NCI-H2029 treated with DMSO at 0.1 percent for 48 hours (cell line): ENCODE measurements at regions not wholly inside any gene's neighbourhood (a gene's known extent, or its start where the extent isn't known, plus 50 kb on each side); places are given as distances from the start of the nearest gene placed in this dataset.
"Not testable (repeated sequence)": the region's sequence is repeated elsewhere in the genome, so short reads cannot be mapped to it uniquely, and the experiment has no call there.

ENCODE experiments used
- DNase-seq: peaks from one replicate; lab custom pipeline; 2025; lab: John Stamatoyannopoulos, UW

DNA sequence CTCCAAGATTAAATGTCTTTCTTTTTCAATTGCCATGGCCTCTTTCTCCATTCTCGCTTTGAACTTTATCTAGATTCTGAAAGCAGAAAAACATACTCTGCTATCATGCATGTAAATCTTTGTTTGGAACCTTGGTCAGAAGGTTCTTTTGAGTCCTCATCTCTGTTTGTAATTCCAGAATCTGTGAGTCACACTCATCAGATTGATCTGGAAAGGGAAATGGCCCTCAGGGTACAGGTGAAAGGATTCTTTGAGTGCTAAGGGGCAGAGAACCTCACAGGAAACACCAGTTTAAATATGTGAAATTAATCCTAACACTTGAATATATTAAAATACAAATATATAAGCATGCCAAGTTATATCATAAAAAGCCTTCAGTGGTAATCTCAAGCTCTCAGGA, 211.0 kb upstream of the ADGRL3 start:
- DNase-seq = no peak

DNA sequence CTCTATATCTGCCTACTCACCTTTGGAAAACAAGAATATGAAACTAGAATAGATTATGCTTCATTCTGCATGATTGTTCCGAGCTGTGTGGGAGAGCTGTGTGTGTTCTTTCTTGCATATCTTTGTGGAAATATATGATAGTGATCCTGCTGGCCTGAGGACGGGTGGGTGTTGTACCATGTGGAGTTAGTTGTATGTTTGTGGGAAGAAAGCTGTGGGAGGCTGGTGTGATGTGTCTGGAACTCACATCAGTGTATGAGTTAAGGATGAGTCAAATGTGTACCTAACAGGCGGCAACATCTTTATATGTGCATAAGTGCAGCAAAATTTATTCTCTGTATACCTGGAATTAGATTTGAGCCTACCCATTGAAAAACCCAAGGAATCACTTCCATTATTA, 208.1 kb upstream of the ADGRL3 start:
- DNase-seq = no peak

DNA sequence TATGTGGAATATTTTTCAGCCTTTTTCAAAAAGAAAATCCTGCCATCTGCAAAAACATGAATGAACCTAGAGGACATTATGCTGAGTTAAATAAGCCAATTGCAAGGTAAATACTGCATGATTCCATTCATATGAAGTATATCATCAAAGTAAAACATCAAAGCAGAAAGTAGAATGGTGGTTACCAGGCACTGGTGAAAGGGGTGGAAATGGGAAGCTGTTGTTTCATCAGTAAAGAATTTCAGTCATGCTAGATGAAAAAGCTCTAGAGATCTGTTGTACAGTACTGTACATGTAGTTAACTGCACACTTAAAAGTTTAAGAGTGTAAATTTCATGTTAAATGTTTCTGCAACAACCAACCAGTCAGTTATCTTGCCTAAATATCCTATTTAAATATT, 196.8 kb upstream of the ADGRL3 start:
- DNase-seq = no peak

- no peak for DNase-seq
These were observed 195.4 kb upstream of the ADGRL3 start for GRCh38 chr4:61004651-61005170.

- DNase-seq = no peak
These were observed 189.1 kb upstream of the ADGRL3 start for GRCh38 chr4:61011051-61011450.

DNA sequence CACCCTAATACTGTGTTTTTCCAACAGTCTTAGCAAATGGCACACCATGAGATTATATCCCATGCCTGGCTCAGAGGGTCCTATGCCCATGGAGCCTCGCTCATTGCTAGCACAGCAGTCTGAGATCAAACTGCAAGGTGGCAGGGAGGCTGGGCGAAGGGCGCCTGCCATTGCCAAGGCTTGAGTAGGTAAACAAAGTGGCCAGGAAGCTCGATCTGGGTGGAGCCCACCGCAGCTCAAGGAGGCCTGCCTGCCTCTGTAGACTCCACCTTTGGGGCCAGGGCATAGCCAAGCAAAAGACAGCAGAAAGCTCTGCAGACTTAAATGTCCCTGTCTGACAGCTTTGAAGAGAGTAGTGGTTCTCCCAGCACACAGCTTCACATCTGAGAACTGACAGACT, 188.2 kb upstream of the ADGRL3 start:
- not testable (repeated sequence) for DNase-seq

DNA sequence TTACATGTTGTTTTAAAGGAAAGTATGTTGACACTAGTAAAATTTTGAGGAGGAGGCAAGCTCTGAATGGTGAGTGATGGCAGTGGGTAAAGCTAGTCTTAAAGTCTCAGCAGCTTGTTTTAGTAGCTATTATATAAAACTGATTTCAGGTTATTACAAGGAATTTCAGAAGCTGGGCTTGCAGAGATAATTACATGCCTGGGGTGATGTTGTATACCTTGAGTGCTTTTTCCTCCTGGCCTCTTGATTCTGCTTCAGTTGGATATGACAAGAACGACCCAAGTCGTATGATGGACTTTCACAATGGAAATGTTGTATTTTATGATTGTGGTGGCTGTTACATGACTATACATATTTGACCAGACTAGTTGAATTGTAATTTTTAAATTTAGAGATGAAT, 175.5 kb upstream of the ADGRL3 start:
- DNase-seq = no peak

- no peak for DNase-seq
These were observed 172.2 kb upstream of the ADGRL3 start for GRCh38 chr4:61027939-61028338.

DNA sequence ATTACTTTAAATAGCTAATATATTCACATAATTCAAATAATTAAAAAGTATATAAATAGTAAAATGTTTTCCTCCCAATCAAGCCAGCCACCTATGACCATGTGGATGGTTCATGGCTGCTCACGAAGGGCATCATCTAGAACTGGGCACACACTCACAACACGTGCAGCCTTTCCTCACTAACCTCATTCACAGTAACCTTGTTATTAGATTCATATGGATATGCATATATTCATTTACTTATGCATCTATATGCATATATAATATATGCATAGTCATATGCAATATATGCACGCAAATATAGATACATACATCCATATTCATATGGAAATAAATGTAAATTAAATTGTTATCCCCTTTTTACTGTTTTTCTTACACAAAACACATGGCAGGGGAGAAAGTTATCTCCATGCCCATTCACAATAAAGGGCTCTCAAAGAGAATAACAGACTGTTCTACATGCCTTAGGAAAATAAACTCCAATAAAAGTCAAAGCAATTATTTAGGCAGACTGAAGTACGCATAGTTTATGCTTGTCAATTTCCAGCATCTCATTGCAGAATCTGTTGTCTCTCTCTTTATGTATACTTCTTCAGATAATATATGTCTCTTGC, 163.9 kb upstream of the ADGRL3 start:
- DNase-seq = no peak

GRCh38 chr4:61041527-61041926, 158.6 kb upstream of the ADGRL3 start:
- DNase-seq = no peak

DNA sequence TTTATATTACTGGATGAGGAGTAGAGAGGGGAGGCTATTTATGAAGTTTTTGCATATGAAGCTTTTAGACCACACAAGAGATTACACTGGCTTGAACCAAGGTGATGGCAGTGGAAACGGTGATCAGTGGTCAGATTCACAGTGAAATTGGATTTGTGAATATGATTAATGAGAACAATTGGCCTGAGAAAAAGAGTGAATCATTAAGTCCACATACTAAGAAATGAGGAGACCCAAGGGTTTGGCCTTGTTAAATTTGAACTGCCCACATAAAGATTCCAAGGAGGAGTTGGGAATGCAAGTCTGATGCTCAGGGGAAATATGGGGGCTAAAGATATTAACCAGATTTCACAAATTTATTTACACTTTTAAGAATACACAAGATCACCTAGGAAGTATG, 155.3 kb upstream of the ADGRL3 start:
- DNase-seq = no peak

- no peak for DNase-seq
These were observed 151.1 kb upstream of the ADGRL3 start for GRCh38 chr4:61049018-61049417.

DNA sequence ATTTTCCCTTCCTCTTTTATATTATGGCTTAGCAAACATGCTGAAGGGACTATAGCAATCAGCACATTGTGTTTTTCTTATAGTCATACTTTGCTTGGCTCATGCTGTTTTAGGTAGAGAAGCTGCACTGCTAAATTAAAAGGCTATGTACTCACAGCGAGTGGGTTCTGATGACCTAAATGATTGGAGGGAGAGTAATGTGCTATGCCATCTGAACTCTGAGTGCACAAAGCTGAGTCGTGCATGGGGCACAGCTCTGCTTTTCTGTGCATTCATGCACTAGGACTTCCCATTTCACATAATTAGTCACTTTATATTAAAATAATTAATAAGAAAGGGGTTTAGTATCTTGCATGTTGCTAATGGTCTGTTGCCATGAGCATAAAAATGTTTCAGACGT, 132.7 kb upstream of the ADGRL3 start:
- no peak for DNase-seq

DNA sequence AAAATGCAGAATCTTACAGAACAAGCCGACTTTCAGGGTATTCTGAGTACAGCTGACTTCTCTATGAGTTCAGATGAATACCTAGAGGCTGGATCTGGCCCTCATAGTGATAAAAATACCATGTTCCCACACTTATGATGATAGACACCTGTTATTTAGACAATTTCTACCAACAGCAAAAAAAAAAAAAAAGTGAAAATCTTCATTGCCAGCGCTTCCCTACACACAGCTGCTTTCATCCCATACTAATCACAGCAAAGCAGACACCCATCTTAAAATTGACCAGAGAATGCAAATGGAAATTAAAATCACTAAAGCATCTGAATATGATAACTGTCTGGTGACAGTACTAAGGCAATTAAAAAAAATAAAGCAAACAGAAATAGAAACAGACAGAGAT, 132.1 kb upstream of the ADGRL3 start:
- no peak for DNase-seq

DNA sequence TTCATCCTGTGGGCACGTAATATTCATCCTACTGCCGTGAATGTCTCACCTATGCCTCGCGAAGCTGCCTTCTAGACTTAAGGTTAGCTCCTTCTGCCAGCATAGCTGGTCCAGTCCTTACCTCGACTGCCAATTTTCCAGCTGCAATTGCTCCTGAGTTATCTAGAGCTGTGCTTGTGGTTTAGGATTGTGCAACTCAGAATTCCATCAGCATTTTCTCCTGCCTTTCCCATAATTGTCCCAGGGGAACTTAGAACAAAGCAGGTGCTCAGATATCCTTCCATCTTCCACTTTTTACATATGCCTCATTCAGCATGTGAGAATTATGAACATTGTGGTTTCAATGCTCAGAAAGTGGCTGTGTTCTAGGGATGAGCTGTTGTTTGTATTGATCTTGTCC, 131.4 kb upstream of the ADGRL3 start:
- no peak for DNase-seq

DNA sequence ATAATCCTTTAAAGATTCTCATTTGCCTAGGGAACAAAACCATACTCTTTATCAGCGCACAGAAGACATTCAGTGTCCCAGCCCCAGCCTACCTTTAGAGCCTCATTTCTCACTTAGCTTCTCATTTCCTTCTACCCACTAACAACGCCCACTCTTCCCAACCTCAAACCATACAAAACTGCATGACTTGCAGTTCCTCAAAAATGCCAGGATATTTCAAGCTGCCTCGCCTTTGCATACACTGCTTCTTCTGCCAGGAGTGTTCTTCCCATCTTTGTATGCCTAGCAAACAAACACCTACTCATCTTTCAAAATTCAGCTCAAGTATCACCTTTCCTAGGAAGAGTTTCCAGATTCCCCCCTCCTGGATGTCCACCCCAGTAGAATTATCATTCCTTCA, 129.9 kb upstream of the ADGRL3 start:
- no peak for DNase-seq

DNA sequence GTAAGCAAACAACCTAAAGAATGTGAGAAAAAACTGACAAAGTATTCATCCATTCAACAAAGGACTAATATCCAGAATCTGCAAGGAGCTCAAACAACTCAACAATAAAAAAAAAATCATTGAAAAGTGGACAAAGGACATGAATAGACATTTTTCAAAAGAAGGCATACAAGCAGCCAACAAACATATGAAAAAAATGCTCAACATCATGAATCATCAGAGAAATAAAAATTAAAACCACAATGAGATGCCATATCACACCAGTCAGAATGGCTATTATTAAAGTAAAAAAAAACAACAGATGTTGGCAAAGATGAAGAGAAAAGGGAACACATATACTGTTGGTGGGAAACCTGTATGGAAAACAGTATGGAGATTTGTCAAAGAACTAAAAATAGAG, 120.7 kb upstream of the ADGRL3 start:
- DNase-seq = no peak

DNA sequence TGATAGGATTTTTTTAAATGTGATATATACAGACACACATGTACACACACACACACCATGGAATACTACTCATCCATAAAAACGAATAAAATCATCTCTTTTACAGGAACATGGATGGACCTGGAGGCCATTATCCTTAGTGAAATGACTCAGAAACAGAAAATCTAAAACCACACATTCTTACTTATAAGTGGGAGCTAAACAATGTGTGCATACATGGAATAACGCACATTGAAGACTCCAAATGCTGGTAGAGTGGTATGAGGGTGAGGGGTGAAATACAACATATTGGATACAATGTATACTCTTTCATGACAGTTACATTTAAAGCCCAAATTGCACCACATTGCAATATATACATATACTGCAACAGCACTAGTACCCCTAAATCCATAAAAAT, 120.2 kb upstream of the ADGRL3 start:
- no peak for DNase-seq

DNA sequence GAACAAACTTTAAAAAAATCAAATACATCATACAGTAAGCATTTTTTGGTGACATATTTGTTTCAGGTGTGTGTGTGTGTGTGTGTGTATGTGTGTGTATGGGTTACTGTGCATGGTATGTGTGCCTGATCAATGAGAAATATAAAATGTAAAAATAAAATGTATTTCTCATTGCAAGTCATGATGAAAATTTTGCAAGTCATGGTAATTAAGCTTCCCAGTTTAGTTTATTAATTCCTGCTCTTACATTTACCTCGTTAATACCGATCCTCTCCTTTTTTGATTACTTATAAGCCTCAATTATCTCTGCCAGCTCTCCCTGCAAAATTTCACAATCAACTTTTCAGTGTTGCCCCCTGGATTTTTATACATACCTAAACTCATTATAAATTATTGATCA, 114.6 kb upstream of the ADGRL3 start:
- DNase-seq = no peak

- no peak for DNase-seq
These were observed 113.8 kb upstream of the ADGRL3 start for GRCh38 chr4:61086357-61086756.

GRCh38 chr4:61086979-61087378, 113.1 kb upstream of the ADGRL3 start:
- DNase-seq = no peak

GRCh38 chr4:61094854-61095598, 105.1 kb upstream of the ADGRL3 start:
- DNase-seq = no peak

- DNase-seq = no peak
These were observed 71.4 kb upstream of the ADGRL3 start for GRCh38 chr4:61128682-61129081.

DNA sequence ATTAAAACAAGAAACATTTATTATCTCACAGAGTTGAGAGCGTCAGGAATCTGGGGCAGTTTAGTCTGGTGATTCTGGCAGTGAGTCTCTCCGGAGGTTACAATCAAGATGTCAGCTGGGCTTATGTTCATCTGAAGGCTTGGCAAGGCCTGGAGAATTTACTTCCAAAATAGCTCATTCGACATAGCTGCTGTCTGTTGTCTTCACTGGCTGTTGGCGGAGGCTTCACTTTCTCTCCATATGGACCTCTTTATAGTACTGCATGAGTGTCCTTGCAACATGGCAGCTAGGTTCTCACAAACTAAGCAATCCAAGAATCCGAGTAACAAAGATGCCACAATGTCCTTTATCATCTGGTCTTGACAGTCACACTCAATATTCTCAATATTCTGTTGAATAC, 70.2 kb upstream of the ADGRL3 start:
- DNase-seq = no peak
